ENCODE measurements at regions not wholly inside any gene's neighbourhood (a gene's known extent, or its start where the extent isn't known, plus 50 kb on each side); places are given as distances from the start of the nearest gene placed in this dataset.

DNA sequence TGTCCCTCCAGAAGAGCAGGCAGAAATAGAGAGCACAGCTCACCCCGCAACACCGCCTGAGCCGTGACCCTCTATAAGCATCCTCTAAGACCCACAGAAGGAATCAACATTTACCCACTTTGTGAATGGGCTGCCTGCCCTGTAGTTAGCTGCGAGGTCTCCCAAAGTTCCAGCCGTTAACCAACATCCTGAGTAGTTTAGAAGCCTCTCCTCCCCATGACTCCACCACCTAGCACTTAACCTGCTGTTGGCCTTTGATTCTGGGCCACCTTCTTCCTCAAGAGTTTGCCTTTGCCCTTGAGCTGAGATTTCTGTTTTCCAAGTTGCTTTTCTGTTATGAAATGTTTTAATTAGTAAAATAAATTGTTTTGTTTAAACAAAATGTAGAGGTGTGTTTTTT is 75.8 kb downstream of the NUDT10 start (continued):
- no peak for TF ChIP-seq KLF16 (CRISPR knock-in tag; IDR thresholded peaks at IDR 0.05)

- FAIRE-seq (no peak), ATAC-seq (no peak), DNase-seq (ENCODE audit: low spot score) (no peak)
- no peak overlapping the region for H3K4me3 ChIP-seq (replicated peaks in 1 of 3; ENCODE audit: insufficient read depth in 1 of 3, low read depth in 2 of 3, low read length in 3 of 3)
- no peaks in the 10 kb centered on the region for H3K79me2 ChIP-seq (ENCODE audit: insufficient read depth, low read length)
- intact Hi-C loops (cut with micrococcal nuclease; ENCODE audit: unreplicated experiment) = no loop called here
- WGBS (ENCODE audit: low lambda C conversion rate) = 79% methylated on average over 33 of the region's 54 CpGs
- CTCF ChIA-PET (ENCODE audit: low intra/inter-chr PET ratio, low total read pairs) = no interaction called here
- H3K9me3 ChIP-seq (ENCODE audit: low read length) = no peaks in the 10 kb centered on the region
- H3K9ac ChIP-seq (ENCODE audit: insufficient read depth, low read depth, low read length) = no peak overlapping the region
- H2AFZ ChIP-seq (ENCODE audit: low read length) = no peak overlapping the region
- in situ Hi-C loops (cut with HindIII; ENCODE audit: extremely low pct_ligation_motif_present, low pct_unique_long_range_greater_than_20kb) = no loop called here
- no peaks in the 10 kb centered on the region for H4K20me1 ChIP-seq (ENCODE audit: insufficient read depth, low read length)
- H3K4me1 ChIP-seq (ENCODE audit: insufficient read depth, low read length) = no peaks in the 10 kb centered on the region
- no peak overlapping the region for H3K27ac ChIP-seq (ENCODE audit: extremely low read length, insufficient read depth, low read length)
- POLR2A ChIA-PET = no interaction called here
- H3K36me3 ChIP-seq (replicated peaks in 1 of 2; ENCODE audit: control insufficient read depth in 1 of 2, insufficient read depth in 2 of 2, low read length in 2 of 2) = no peaks in the 10 kb centered on the region
- no peak overlapping the region for H3K4me2 ChIP-seq (ENCODE audit: low read depth, low read length)
- BruUV-seq (replicated peaks) = no TSS peak
- no peak for TF ChIP-seq MTF1 (CRISPR knock-in tag; IDR thresholded peaks at IDR 0.05)
- no peak for TF ChIP-seq ZBTB46 (CRISPR knock-in tag; IDR thresholded peaks at IDR 0.05; ENCODE audit: borderline replicate concordance)
- TF ChIP-seq FOXA1 (IDR thresholded peaks at IDR 0.05) = no peak
- TF ChIP-seq FOXA1 (CRISPR knock-in tag; IDR thresholded peaks at IDR 0.05) = no peak
- TF ChIP-seq ZNF234 (CRISPR knock-in tag; conservative IDR thresholded peaks at IDR 0.05) = no peak
- no peak for TF ChIP-seq ZNF10 (CRISPR knock-in tag; IDR thresholded peaks at IDR 0.05; ENCODE audit: borderline replicate concordance, low read depth)
- no peak for TF ChIP-seq ZNF460 (CRISPR knock-in tag; IDR thresholded peaks at IDR 0.05; ENCODE audit: borderline replicate concordance)
- TF ChIP-seq TOPORS (CRISPR knock-in tag; IDR thresholded peaks at IDR 0.05) = no peak
- TF ChIP-seq SNRNP70 (IDR thresholded peaks at IDR 0.05; ENCODE audit: low read depth, low read length) = no peak
- TF ChIP-seq ZNF761 (CRISPR knock-in tag; conservative IDR thresholded peaks at IDR 0.05) = no peak
- TF ChIP-seq ZNF543 (CRISPR knock-in tag; IDR thresholded peaks at IDR 0.05) = no peak
- TF ChIP-seq NPAS2 (CRISPR knock-in tag; IDR thresholded peaks at IDR 0.05; ENCODE audit: borderline replicate concordance) = no peak
- TF ChIP-seq, protein P1, sequence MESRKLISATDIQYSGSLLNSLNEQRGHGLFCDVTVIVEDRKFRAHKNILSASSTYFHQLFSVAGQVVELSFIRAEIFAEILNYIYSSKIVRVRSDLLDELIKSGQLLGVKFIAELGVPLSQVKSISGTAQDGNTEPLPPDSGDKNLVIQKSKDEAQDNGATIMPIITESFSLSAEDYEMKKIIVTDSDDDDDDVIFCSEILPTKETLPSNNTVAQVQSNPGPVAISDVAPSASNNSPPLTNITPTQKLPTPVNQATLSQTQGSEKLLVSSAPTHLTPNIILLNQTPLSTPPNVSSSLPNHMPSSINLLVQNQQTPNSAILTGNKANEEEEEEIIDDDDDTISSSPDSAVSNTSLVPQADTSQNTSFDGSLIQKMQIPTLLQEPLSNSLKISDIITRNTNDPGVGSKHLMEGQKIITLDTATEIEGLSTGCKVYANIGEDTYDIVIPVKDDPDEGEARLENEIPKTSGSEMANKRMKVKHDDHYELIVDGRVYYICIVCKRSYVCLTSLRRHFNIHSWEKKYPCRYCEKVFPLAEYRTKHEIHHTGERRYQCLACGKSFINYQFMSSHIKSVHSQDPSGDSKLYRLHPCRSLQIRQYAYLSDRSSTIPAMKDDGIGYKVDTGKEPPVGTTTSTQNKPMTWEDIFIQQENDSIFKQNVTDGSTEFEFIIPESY (CRISPR knock-in tag; IDR thresholded peaks at IDR 0.05) = no peak
- TF ChIP-seq ZNF329 (CRISPR knock-in tag; IDR thresholded peaks at IDR 0.05; ENCODE audit: low read depth) = no peak
- TF ChIP-seq ZNF367 (CRISPR knock-in tag; IDR thresholded peaks at IDR 0.05; ENCODE audit: borderline replicate concordance) = no peak
- no peak for TF ChIP-seq HOXD1 (CRISPR knock-in tag; IDR thresholded peaks at IDR 0.05)
- H3K27me3 ChIP-seq (ENCODE audit: control insufficient read depth in 1 of 2, insufficient read depth in 2 of 2, low read length in 2 of 2) = no peaks in the 10 kb centered on the region
These were observed 75.1 kb downstream of the NUDT10 start for GRCh38 chrX:51407520-51408409.
